GM13977 (cell line): ENCODE measurements at regions not wholly inside any gene's neighbourhood (a gene's known extent, or its start where the extent isn't known, plus 50 kb on each side); places are given as distances from the start of the nearest gene placed in this dataset.

Experiments
- DNase-seq: peaks from one replicate; pipeline ENCODE4 v3.0.0; 2012; ENCODE audit warnings: low spot score
- in situ Hi-C: fragments of 300-500 bp; cut with MboI; formaldehyde crosslinking; loops from one replicate; pipeline ENCODE4 v1.12.0; 2022; ENCODE audit warnings: low sequenced_read_pairs, low pct_unique_long_range_greater_than_20kb, mixed read lengths, inconsistent platforms; ENCODE audit not compliant: unreplicated experiment
- TF ChIP-seq, protein P1 (sequence below): IDR thresholded peaks from 2 replicates; pipeline ENCODE4 v1.5.1; 2012; ENCODE audit warnings: mild to moderate bottlenecking, control low read depth; ENCODE audit not compliant: insufficient read depth; ENCODE audit errors: extremely low read depth, missing control alignments

GRCh38 chr4:79083406-79084010, 144.3 kb upstream of the PAQR3 start:
- in situ Hi-C loops, result no loop called here
- TF ChIP-seq, protein P1, sequence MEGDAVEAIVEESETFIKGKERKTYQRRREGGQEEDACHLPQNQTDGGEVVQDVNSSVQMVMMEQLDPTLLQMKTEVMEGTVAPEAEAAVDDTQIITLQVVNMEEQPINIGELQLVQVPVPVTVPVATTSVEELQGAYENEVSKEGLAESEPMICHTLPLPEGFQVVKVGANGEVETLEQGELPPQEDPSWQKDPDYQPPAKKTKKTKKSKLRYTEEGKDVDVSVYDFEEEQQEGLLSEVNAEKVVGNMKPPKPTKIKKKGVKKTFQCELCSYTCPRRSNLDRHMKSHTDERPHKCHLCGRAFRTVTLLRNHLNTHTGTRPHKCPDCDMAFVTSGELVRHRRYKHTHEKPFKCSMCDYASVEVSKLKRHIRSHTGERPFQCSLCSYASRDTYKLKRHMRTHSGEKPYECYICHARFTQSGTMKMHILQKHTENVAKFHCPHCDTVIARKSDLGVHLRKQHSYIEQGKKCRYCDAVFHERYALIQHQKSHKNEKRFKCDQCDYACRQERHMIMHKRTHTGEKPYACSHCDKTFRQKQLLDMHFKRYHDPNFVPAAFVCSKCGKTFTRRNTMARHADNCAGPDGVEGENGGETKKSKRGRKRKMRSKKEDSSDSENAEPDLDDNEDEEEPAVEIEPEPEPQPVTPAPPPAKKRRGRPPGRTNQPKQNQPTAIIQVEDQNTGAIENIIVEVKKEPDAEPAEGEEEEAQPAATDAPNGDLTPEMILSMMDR, result no peak
- no peak for DNase-seq

GRCh38 chr4:79082997-79083396, 143.8 kb upstream of the PAQR3 start:
- DNase-seq, result no peak
- TF ChIP-seq, protein P1, result no peak
- in situ Hi-C loops, result no loop called here

DNA sequence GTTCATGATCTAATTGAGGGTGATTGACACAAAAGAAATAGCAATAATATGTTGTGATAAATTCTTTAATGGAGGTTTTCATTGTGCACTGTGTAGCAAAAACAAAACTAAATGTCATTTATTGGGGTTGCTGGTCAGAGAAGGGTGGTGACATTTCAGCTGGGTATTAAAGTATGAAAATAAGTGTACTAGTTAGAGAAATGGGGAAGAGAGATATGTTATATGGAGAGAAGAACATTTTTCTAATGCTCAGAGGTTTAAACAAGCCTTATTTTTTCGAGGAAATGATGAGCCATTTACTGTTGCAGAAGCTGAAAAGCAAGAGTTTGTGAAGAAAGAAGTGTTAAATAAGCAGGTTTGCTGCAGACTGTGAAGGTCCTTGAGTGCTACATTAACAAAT, 142.7 kb upstream of the PAQR3 start:
- in situ Hi-C loops, result no loop called here
- TF ChIP-seq, protein P1, result no peak
- no peak for DNase-seq

GRCh38 chr4:79078339-79078738, 139.1 kb upstream of the PAQR3 start:
- TF ChIP-seq, protein P1, result no peak
- DNase-seq, result no peak
- in situ Hi-C loops, result no loop called here

DNA sequence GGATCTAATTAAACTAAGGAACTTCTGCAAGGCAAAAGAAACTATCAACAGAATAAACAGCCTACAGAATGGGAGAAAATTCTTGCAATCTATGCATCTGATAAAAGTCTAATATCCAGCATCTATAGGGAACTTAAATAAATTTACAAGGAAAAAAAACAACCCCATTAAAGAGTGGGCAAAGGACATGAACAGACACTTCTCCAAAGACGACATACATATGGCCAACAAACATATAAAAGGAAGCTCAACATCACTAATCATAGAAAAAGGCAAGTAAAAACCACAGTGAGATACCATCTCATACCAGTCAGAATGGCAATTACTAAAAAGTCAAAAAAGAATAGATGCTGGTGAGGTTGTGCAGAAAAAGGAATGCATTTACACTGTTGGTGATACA, 134.8 kb upstream of the PAQR3 start:
- DNase-seq, result no peak
- TF ChIP-seq, protein P1, result no peak
- in situ Hi-C loops, result no loop called here

- no peak for DNase-seq
- in situ Hi-C loops, result no loop called here
- TF ChIP-seq, protein P1, result no peak
Measured at GRCh38 chr4:79073471-79073870, 134.2 kb upstream of the PAQR3 start.
